IPS-20b (cell line): ENCODE measurements at regions not wholly inside any gene's neighbourhood (a gene's known extent, or its start where the extent isn't known, plus 50 kb on each side); places are given as distances from the start of the nearest gene placed in this dataset.

ENCODE experiments used
- H3K27ac ChIP-seq: one replicate; pipeline ENCODE4 v1.5.1; 2013; ENCODE audit warnings: low read length
- H3K27me3 ChIP-seq: 2 replicates; pipeline ENCODE4 v1.6.1; 2013; ENCODE audit warnings: mild to moderate bottlenecking, low read length, inconsistent platforms; ENCODE audit not compliant: insufficient read depth
- H3K36me3 ChIP-seq: 2 replicates; pipeline ENCODE4 v1.6.1; 2013; ENCODE audit warnings: low read depth, mild to moderate bottlenecking, inconsistent platforms, low read length, moderate library complexity; ENCODE audit not compliant: insufficient read depth
- H3K4me1 ChIP-seq: 2 replicates; pipeline ENCODE4 v1.6.1; 2013; ENCODE audit warnings: mild to moderate bottlenecking, control low read depth, inconsistent platforms, low read length, moderate library complexity; ENCODE audit not compliant: insufficient read depth
- H3K4me3 ChIP-seq: 2 replicates; pipeline ENCODE4 v1.5.1; 2013; ENCODE audit warnings: mild to moderate bottlenecking, low read length, inconsistent platforms
- H3K9ac ChIP-seq: 2 replicates; pipeline ENCODE4 v1.6.1; 2013; ENCODE audit warnings: low read depth, mild to moderate bottlenecking, inconsistent platforms, low read length, moderate library complexity
- H3K9me3 ChIP-seq: 2 replicates; pipeline ENCODE4 v1.6.1; 2013; ENCODE audit warnings: mild to moderate bottlenecking, low read depth, low read length, inconsistent platforms; ENCODE audit not compliant: insufficient read depth

GRCh38 chrX:150058728-150059127, 120.4 kb upstream of the EOLA2 start:
- no peaks in the 10 kb centered on the region for H3K36me3 ChIP-seq

GRCh38 chrX:150060406-150060805, 122.1 kb upstream of the EOLA2 start:
- no peak overlapping the region for H3K4me3 ChIP-seq
- H3K27ac ChIP-seq = no peak overlapping the region
- H3K9me3 ChIP-seq = no peaks in the 10 kb centered on the region
- no peaks in the 10 kb centered on the region for H3K27me3 ChIP-seq
- no peaks in the 10 kb centered on the region for H3K36me3 ChIP-seq
- no peak overlapping the region for H3K9ac ChIP-seq
- H3K4me1 ChIP-seq = no peaks in the 10 kb centered on the region

More at GRCh38 chrX:150058728-150059127, 120.4 kb upstream of the EOLA2 start:
- no peak overlapping the region for H3K27ac ChIP-seq
- no peaks in the 10 kb centered on the region for H3K27me3 ChIP-seq
- H3K4me3 ChIP-seq = no peak overlapping the region
- no peaks in the 10 kb centered on the region for H3K9me3 ChIP-seq
- no peaks in the 10 kb centered on the region for H3K4me1 ChIP-seq
- H3K9ac ChIP-seq = no peak overlapping the region

GRCh38 chrX:150062292-150063137, 124.2 kb upstream of the EOLA2 start:
- H3K9me3 ChIP-seq = no peaks in the 10 kb centered on the region
- no peak overlapping the region for H3K27ac ChIP-seq
- no peak overlapping the region for H3K9ac ChIP-seq
- H3K27me3 ChIP-seq = no peaks in the 10 kb centered on the region
- no peaks in the 10 kb centered on the region for H3K4me1 ChIP-seq
- no peaks in the 10 kb centered on the region for H3K36me3 ChIP-seq
- no peak overlapping the region for H3K4me3 ChIP-seq

GRCh38 chrX:150063138-150063518, 124.8 kb upstream of the EOLA2 start:
- no peak overlapping the region for H3K27ac ChIP-seq
- H3K27me3 ChIP-seq = no peaks in the 10 kb centered on the region
- H3K9me3 ChIP-seq = no peaks in the 10 kb centered on the region
- no peak overlapping the region for H3K9ac ChIP-seq
- H3K4me1 ChIP-seq = no peaks in the 10 kb centered on the region
- no peak overlapping the region for H3K4me3 ChIP-seq
- no peaks in the 10 kb centered on the region for H3K36me3 ChIP-seq

GRCh38 chrX:150063674-150064073, 125.4 kb upstream of the EOLA2 start:
- Histone ChIP-seq H3K9me3 (no peaks in the 10 kb centered on the region), H3K4me1 (no peaks in the 10 kb centered on the region), H3K27me3 (no peaks in the 10 kb centered on the region), H3K4me3 (no peak overlapping the region), H3K9ac (no peak overlapping the region), H3K36me3 (no peaks in the 10 kb centered on the region), H3K27ac (no peak overlapping the region)

- Histone ChIP-seq H3K4me1 (no peaks in the 10 kb centered on the region), H3K9ac (no peak overlapping the region), H3K27me3 (no peaks in the 10 kb centered on the region), H3K27ac (no peak overlapping the region), H3K36me3 (no peaks in the 10 kb centered on the region), H3K9me3 (no peaks in the 10 kb centered on the region), H3K4me3 (no peak overlapping the region)
Measured at GRCh38 chrX:150074175-150074574, 135.9 kb upstream of the EOLA2 start.

GRCh38 chrX:150080497-150080896, 142.2 kb upstream of the EOLA2 start:
- no peak overlapping the region for H3K9ac ChIP-seq
- H3K4me3 ChIP-seq = no peak overlapping the region
- no peaks in the 10 kb centered on the region for H3K36me3 ChIP-seq
- H3K4me1 ChIP-seq = no peaks in the 10 kb centered on the region
- no peak overlapping the region for H3K27ac ChIP-seq
- H3K27me3 ChIP-seq = no peaks in the 10 kb centered on the region
- no peaks in the 10 kb centered on the region for H3K9me3 ChIP-seq

- H3K27me3 ChIP-seq = no peaks in the 10 kb centered on the region
- no peak overlapping the region for H3K9ac ChIP-seq
- no peaks in the 10 kb centered on the region for H3K9me3 ChIP-seq
- H3K36me3 ChIP-seq = no peaks in the 10 kb centered on the region
- H3K4me1 ChIP-seq = no peaks in the 10 kb centered on the region
- H3K4me3 ChIP-seq = no peak overlapping the region
- H3K27ac ChIP-seq = no peak overlapping the region
Measured at GRCh38 chrX:150081076-150081475, 142.8 kb upstream of the EOLA2 start.

- H3K27me3 ChIP-seq = no peaks in the 10 kb centered on the region
- no peaks in the 10 kb centered on the region for H3K36me3 ChIP-seq
- H3K27ac ChIP-seq = no peak overlapping the region
- no peaks in the 10 kb centered on the region for H3K4me1 ChIP-seq
- no peak overlapping the region for H3K4me3 ChIP-seq
- no peak overlapping the region for H3K9ac ChIP-seq
- H3K9me3 ChIP-seq = no peaks in the 10 kb centered on the region
Measured at GRCh38 chrX:150084496-150085229, 146.4 kb upstream of the EOLA2 start.

GRCh38 chrX:150085881-150086280, 147.6 kb upstream of the EOLA2 start:
- Histone ChIP-seq H3K27ac (no peak overlapping the region), H3K9ac (no peak overlapping the region), H3K4me1 (no peaks in the 10 kb centered on the region), H3K9me3 (no peaks in the 10 kb centered on the region), H3K4me3 (no peak overlapping the region), H3K27me3 (no peaks in the 10 kb centered on the region), H3K36me3 (no peaks in the 10 kb centered on the region)

- H3K36me3 ChIP-seq = no peaks in the 10 kb centered on the region
- no peak overlapping the region for H3K27ac ChIP-seq
- H3K4me1 ChIP-seq = no peaks in the 10 kb centered on the region
- no peaks in the 10 kb centered on the region for H3K27me3 ChIP-seq
- H3K9me3 ChIP-seq = no peaks in the 10 kb centered on the region
- H3K9ac ChIP-seq = no peak overlapping the region
- H3K4me3 ChIP-seq = no peak overlapping the region
Measured at GRCh38 chrX:150086371-150086770, 148.1 kb upstream of the EOLA2 start.

- no peak overlapping the region for H3K9ac ChIP-seq
- no peaks in the 10 kb centered on the region for H3K4me1 ChIP-seq
- no peaks in the 10 kb centered on the region for H3K9me3 ChIP-seq
- H3K27ac ChIP-seq = no peak overlapping the region
- H3K4me3 ChIP-seq = no peak overlapping the region
- H3K27me3 ChIP-seq = no peaks in the 10 kb centered on the region
- H3K36me3 ChIP-seq = no peaks in the 10 kb centered on the region
Measured at GRCh38 chrX:150087612-150088011, 149.3 kb upstream of the EOLA2 start.
